ENCODE measurements at regions not wholly inside any gene's neighbourhood (a gene's known extent, or its start where the extent isn't known, plus 50 kb on each side); places are given as distances from the start of the nearest gene placed in this dataset.

GRCh38 chr6:40907198-40907701, 131.8 kb downstream of the UNC5CL start:
- Histone ChIP-seq H3K79me2 (ENCODE audit: insufficient read depth, low read length) (no peaks in the 10 kb centered on the region), H3K4me2 (ENCODE audit: low read depth, low read length) (no peak overlapping the region), H4K20me1 (ENCODE audit: insufficient read depth, low read length) (no peaks in the 10 kb centered on the region), H3K27me3 (ENCODE audit: control insufficient read depth in 1 of 2, insufficient read depth in 2 of 2, low read length in 2 of 2) (no peaks in the 10 kb centered on the region), H3K4me1 (ENCODE audit: insufficient read depth, low read length) (peaks cover 25% of the 10 kb centered on the region), H3K27ac (ENCODE audit: extremely low read length, insufficient read depth, low read length) (no peak overlapping the region), H3K9me3 (ENCODE audit: low read length) (no peaks in the 10 kb centered on the region), H3K36me3 (replicated peaks in 1 of 2; ENCODE audit: control insufficient read depth in 1 of 2, insufficient read depth in 2 of 2, low read length in 2 of 2) (no peaks in the 10 kb centered on the region), H3K9ac (ENCODE audit: insufficient read depth, low read depth, low read length) (no peak overlapping the region), H2AFZ (ENCODE audit: low read length) (no peak overlapping the region), H3K4me3 (replicated peaks in 1 of 3; ENCODE audit: insufficient read depth in 1 of 3, low read depth in 2 of 3, low read length in 3 of 3) (no peak overlapping the region)
- ChIA-PET POLR2A (no interaction called here), CTCF (ENCODE audit: low intra/inter-chr PET ratio, low total read pairs) (no interaction called here)
- ATAC-seq (no peak), DNase-seq (ENCODE audit: low spot score) (peak; percentile 19), FAIRE-seq (no peak)
- no TSS peak for BruUV-seq (replicated peaks)
- intact Hi-C loops (cut with micrococcal nuclease; ENCODE audit: unreplicated experiment) = no loop called here
- TF ChIP-seq LCORL (IDR thresholded peaks at IDR 0.05) = 0 out of 2 replicates have a peak, but pooled peaks have one; percentile 7
- TF ChIP-seq LCORL (CRISPR knock-in tag; IDR thresholded peaks at IDR 0.05) = no peak
- no peak for TF ChIP-seq ZNF354B (CRISPR knock-in tag; IDR thresholded peaks at IDR 0.05)
- 36% methylated on average over 4 of the region's 4 CpGs for WGBS (ENCODE audit: low lambda C conversion rate)
- in situ Hi-C loops (cut with HindIII; ENCODE audit: extremely low pct_ligation_motif_present, low pct_unique_long_range_greater_than_20kb) = no loop called here

DNA sequence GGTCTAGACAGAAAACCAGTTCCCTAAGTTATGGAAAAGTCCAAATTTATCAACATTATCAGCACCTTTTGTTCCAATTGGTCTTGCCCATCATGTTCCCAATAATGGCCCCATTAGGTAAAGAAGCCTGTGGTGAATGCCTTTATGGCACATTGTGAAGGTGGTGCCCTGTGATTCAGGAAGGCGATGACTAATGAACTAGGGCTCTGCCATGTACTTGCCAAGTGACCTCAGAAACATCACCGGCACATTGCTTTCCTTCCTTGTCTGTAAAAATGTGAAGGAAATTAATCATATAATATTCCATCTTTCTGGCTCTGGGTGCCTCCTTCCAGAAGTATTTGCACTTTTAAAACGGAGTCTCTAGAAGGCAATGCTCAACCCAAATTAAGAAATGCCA, 132.3 kb downstream of the UNC5CL start:
- 54% methylated on average over 3 of the region's 3 CpGs for WGBS (ENCODE audit: low lambda C conversion rate)
- intact Hi-C loops (cut with micrococcal nuclease; ENCODE audit: unreplicated experiment) = no loop called here
- Histone ChIP-seq H4K20me1 (ENCODE audit: insufficient read depth, low read length) (no peaks in the 10 kb centered on the region), H3K4me1 (ENCODE audit: insufficient read depth, low read length) (peaks cover 21% of the 10 kb centered on the region), H3K9me3 (ENCODE audit: low read length) (no peaks in the 10 kb centered on the region), H2AFZ (ENCODE audit: low read length) (no peak overlapping the region), H3K4me2 (ENCODE audit: low read depth, low read length) (no peak overlapping the region), H3K79me2 (ENCODE audit: insufficient read depth, low read length) (no peaks in the 10 kb centered on the region), H3K4me3 (replicated peaks in 1 of 3; ENCODE audit: insufficient read depth in 1 of 3, low read depth in 2 of 3, low read length in 3 of 3) (no peak overlapping the region), H3K9ac (ENCODE audit: insufficient read depth, low read depth, low read length) (no peak overlapping the region), H3K27ac (ENCODE audit: extremely low read length, insufficient read depth, low read length) (no peak overlapping the region), H3K27me3 (ENCODE audit: control insufficient read depth in 1 of 2, insufficient read depth in 2 of 2, low read length in 2 of 2) (no peaks in the 10 kb centered on the region), H3K36me3 (replicated peaks in 1 of 2; ENCODE audit: control insufficient read depth in 1 of 2, insufficient read depth in 2 of 2, low read length in 2 of 2) (no peaks in the 10 kb centered on the region)
- in situ Hi-C loops (cut with HindIII; ENCODE audit: extremely low pct_ligation_motif_present, low pct_unique_long_range_greater_than_20kb) = no loop called here
- no peak for FAIRE-seq
- ChIA-PET POLR2A (no interaction called here), CTCF (ENCODE audit: low intra/inter-chr PET ratio, low total read pairs) (no interaction called here)
- TF ChIP-seq ZNF788 (CRISPR knock-in tag; IDR thresholded peaks at IDR 0.05; ENCODE audit: borderline replicate concordance) = no peak
- TF ChIP-seq, protein P1, sequence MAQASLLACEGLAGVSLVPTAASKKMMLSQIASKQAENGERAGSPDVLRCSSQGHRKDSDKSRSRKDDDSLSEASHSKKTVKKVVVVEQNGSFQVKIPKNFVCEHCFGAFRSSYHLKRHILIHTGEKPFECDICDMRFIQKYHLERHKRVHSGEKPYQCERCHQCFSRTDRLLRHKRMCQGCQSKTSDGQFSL (CRISPR knock-in tag; IDR thresholded peaks at IDR 0.05) = no peak
- no peak for TF ChIP-seq PAWR (CRISPR knock-in tag; IDR thresholded peaks at IDR 0.05; ENCODE audit: borderline replicate concordance)
- no peak for TF ChIP-seq POLR2AphosphoS2 (IDR thresholded peaks at IDR 0.05; ENCODE audit: low read depth, low read length)
- DNase-seq (ENCODE audit: low spot score) = no peak
- BruUV-seq (replicated peaks) = no TSS peak
- no peak for ATAC-seq
